Activated CD8-positive, alpha-beta memory T cell treated with anti-CD3 and anti-CD28 coated beads, Interleukin-2, amount 50 U/mL, for 1 hour (primary cell): ENCODE measurements at regions not wholly inside any gene's neighbourhood (a gene's known extent, or its start where the extent isn't known, plus 50 kb on each side); places are given as distances from the start of the nearest gene placed in this dataset.

Experiments used
- DNase-seq: peaks from one replicate; pipeline ENCODE4 v3.0.0-alpha.2; 2020; ENCODE audit errors: extremely low read depth

GRCh38 chr6:71123051-71123450 is 165.6 kb upstream of the OGFRL1 start:
- no peak for DNase-seq

GRCh38 chr6:71124340-71124739 is 164.3 kb upstream of the OGFRL1 start:
- no peak for DNase-seq

DNA sequence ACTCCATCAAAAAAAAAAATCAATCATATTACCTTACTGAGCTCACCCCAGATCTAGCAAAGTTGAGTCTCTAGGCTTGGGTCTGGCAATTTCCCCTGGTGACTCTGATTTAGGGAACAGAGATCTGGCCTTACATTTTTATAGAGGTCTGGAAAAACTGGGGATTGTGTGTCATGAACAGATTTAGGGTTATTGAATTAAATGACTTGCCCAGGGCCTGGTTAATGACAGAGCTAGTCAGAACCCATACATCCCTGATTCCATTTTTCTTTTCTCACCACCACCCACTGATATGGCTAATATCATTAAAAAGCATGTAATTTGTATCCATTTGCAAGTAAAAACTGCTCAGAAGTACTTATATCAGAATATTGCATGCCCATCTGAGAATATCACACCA is 163.4 kb upstream of the OGFRL1 start:
- DNase-seq: no peak

- no peak for DNase-seq
Observed at GRCh38 chr6:71126506-71126905, 162.1 kb upstream of the OGFRL1 start.

- no peak for DNase-seq
Observed at GRCh38 chr6:71127374-71127773, 161.2 kb upstream of the OGFRL1 start.

DNA sequence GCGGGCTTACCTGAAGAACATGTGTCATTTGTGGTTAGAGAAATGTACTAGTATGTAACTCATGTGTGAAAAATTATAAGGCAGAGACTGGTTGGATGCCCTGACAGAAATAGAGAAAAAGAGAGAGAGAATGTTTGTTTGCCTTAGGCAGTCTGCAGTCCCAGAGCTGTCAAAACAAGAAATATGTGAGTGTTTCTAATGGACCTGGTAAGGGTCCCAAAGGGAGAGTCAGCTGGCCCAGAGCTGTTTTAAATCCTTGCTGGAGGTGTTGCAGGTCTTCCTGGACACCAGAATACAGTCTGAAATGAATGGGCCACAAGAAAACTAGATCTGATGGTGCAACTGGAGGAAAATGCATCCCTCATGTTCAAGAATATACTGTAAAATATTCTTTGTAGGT is 158.3 kb upstream of the OGFRL1 start:
- no peak for DNase-seq

- no peak for DNase-seq
Observed at GRCh38 chr6:71134929-71135642, 153.5 kb upstream of the OGFRL1 start.

- DNase-seq: no peak
Observed at GRCh38 chr6:71137973-71138372, 150.6 kb upstream of the OGFRL1 start.

DNA sequence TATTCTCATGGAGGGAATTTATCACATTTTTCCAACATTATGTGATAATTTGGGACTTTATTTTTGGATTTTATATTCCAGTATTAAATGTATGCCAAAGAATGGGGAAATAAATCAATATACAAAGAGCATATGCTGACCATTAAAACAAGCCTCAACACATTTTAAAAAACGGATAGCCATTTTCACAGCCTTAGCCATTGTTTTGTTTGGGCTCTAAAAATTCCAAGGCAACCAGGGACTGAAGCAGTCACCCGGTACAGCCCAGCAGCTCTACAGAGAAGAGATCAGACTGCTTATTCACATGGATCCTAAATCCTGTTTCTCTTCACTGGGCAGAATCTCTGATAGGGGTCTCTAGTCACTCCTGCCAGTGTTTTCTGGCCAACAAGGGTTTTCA is 150.2 kb upstream of the OGFRL1 start:
- DNase-seq: no peak

GRCh38 chr6:71139249-71139648 is 149.4 kb upstream of the OGFRL1 start:
- no peak for DNase-seq

DNA sequence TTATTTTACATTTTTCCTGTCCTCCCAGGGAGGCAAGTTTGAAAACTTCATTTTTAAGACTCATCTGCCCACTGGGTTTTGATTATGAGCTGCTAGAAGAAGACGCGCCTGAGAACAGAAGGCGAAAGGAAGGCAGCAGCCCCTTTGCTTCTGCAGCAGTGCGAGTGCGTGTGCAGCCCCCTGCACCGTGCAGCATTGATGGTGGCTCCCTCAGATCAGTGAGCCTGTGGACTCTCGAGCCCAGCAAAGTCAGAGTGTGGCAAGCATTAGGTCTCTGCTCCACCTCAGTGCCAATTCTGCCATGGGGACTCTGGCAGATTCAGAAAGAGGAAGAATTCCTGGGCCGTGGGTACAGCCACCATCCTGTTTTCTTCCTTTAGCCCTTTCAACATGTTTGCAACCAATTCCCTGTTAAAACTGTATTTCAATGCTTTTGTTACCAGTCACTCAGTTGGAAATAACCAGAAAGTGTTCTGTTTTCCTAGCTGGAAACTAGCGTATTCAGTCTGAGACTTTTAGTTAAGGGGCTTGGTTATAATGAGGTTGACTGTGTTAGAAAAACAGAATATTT is 134.8 kb upstream of the OGFRL1 start:
- no peak for DNase-seq

- DNase-seq: no peak
Observed at GRCh38 chr6:71157345-71157744, 131.3 kb upstream of the OGFRL1 start.

- DNase-seq: no peak
Observed at GRCh38 chr6:71164890-71165289, 123.7 kb upstream of the OGFRL1 start.

GRCh38 chr6:71168233-71168765 is 120.3 kb upstream of the OGFRL1 start:
- no peak for DNase-seq

DNA sequence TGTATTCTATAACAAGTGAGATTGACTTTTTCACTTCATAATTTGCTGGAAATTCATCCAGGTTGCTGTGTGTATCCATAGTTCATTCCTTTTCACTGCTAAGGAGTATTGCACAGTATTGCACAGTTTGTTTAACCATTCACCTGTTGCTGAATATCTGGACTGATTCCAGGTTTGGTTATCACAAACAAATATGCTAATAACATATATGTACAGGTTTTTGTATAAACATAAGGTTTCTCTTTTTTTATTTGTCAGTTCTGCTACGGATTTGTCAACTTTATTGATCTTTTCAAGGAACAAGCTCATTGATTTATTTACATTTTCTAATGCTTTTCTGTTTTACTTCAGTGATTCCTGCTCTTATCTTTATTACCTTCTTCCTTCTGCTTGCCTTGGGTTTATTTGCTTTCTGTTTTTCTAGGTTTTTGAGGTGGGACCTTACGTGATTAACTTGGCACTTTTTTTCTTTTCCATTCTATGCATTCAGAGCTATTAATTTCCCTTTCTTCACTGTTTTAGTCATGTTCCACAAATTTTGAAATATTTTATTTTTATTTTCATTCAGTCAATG is 117.0 kb upstream of the OGFRL1 start:
- no peak for DNase-seq

- no peak for DNase-seq
Observed at GRCh38 chr6:71179249-71179885, 109.2 kb upstream of the OGFRL1 start.

GRCh38 chr6:71181565-71181964 is 107.0 kb upstream of the OGFRL1 start:
- no peak for DNase-seq

DNA sequence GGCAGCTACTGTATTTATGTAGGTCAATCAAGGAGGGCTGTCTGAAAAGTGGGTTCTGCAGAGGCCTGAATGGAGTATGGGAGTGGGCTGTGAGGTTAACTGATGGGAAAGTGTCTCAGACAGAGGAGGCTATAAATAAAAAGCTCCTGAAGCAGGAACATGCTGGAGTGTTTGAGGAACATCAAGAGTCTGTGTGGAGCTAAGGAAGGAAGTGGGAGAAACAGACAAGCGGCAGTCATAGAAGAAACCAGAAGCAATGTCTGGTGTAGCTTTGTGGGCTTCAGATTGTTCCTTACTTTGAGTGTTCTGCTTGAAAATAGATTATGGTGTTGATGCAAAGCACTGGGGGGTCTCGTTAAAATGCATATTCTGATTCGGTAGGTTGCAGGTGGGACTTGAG is 101.5 kb upstream of the OGFRL1 start:
- DNase-seq: no peak

- DNase-seq: no peak
Observed at GRCh38 chr6:71190809-71191208, 97.8 kb upstream of the OGFRL1 start.

DNA sequence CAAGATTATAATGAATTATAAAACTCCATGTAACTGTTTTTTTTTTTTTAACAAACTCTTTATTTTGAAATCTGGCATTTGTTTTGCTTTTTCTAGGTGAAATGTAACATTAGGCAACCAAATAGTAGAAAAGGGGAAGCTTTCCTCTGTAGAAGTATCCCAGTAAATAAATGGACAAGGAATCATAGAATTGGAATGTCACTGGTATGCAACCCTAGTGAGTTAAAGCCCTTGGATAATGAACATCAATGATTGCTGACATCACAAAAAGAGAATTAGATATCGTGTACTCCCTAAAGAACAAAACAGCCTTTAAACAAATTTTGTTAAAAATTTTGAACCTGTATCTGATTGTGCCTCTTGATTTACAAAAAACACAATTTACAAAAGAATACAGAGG is 93.9 kb upstream of the OGFRL1 start:
- DNase-seq: no peak

- DNase-seq: no peak
Observed at GRCh38 chr6:71197267-71197666, 91.3 kb upstream of the OGFRL1 start.

DNA sequence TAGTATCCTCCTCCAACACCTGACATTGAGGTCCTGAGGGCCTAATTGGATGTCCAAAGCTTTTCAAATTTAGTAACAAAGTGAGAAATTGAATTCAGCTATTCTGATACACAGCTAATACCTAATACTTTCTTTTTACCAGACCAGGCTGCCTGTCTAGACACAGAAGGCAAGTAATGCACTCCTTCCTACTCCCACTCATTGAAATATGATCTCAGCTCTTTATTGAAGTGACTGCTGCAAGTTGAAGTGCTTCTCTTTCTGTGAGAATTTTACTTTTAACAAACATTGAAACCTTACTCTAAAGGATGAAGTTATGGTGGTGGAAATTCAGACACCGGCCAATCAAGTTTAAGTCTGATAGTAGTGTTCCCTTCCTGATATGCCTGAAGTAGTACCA is 90.8 kb upstream of the OGFRL1 start:
- no peak for DNase-seq

DNA sequence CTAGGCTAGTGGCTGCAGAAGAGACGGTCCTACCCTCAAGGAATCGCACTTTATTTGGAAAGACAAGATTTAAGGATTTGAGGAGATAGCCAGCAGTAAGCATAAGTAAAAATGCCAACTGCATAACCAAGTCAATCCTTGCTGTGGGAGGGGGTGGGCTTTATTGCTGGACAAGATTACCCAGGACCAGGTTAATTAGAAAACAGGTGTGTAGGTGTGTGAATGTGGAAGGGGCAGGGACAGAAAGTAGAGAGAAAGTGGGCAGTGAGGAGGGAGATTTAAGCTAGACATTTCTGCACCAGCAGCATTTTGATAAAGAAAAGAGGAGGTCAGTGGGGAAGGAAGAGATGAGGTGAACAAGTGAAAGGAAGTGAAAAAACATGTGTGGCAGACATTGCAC is 89.7 kb upstream of the OGFRL1 start:
- DNase-seq: no peak
